GM12878 (cell line): ENCODE measurements at regions not wholly inside any gene's neighbourhood (a gene's known extent, or its start where the extent isn't known, plus 50 kb on each side); places are given as distances from the start of the nearest gene placed in this dataset.

ENCODE experiments used
- ATAC-seq: fragments of 200-7000 bp; cut with Tn5 transposase; 3 replicates; pipeline ENCODE4 v1.9.1; 2020; ENCODE audit warnings: mild to moderate bottlenecking, moderate library complexity
- BruUV-seq: library from RNA; stranded (reverse); fragments of 400-500 nt; replicated peaks from 2 replicates; lab custom pipeline; 2021; lab: Mats Ljungman, UMichigan
- CTCF ChIA-PET: fragments of 300-600 bp; sonication (Branson Sonifier 250); formaldehyde crosslinking; extraction: SDS; loops from one replicate; lab custom pipeline; 2021; ENCODE audit warnings: inconsistent platforms; lab: Yijun Ruan, JAX
- POLR2A ChIA-PET: fragments of 350-600 bp; formaldehyde crosslinking; extraction: SDS; loops from one replicate; lab custom pipeline; 2021; ENCODE audit warnings: inconsistent platforms; lab: Charles Lee
- RAD21 ChIA-PET: fragments of 300-600 bp; sonication (Branson Sonifier 250); formaldehyde crosslinking; loops from one replicate; lab custom pipeline; 2023; ENCODE audit warnings: antibody characterized with exemption; ENCODE audit not compliant: unreplicated experiment; lab: Charles Lee
- SMC1A ChIA-PET: fragments of 300-600 bp; sonication (Branson Sonifier 250); formaldehyde crosslinking; loops from one replicate; lab custom pipeline; 2023; ENCODE audit not compliant: unreplicated experiment, uncharacterized antibody; lab: Charles Lee
- DNase-seq: peaks from one replicate; pipeline ENCODE4 v3.0.0-alpha.2; 2011; ENCODE audit warnings: low read depth, low spot score
- FAIRE-seq: peaks from 3 replicates; lab custom pipeline; 2011; peaks lifted over from hg19 to GRCh38; lab: Jason Lieb, UNC
- H2AFZ ChIP-seq: 2 replicates; pipeline ENCODE4 v1.6.0; 2011; ENCODE audit warnings: low read depth, low read length, control low read depth; ENCODE audit not compliant: control insufficient read depth
- H3K27ac ChIP-seq: 2 replicates; pipeline ENCODE4 v1.5.1; 2011; ENCODE audit warnings: control low read depth; ENCODE audit not compliant: control insufficient read depth, insufficient read depth
- H3K27me3 ChIP-seq, 2 experiments: replicated peaks in 1 of 2; 2 replicates each; pipeline versions ENCODE4 v1.6.0 to v1.6.1; 2011; ENCODE audit warnings: low read length in 1 of 2; ENCODE audit not compliant: control insufficient read depth in 2 of 2, insufficient read depth in 2 of 2
- H3K36me3 ChIP-seq, 2 experiments: 2 replicates each; pipeline ENCODE4 v1.5.1; 2011; ENCODE audit warnings: low read length in 1 of 2; ENCODE audit not compliant: control insufficient read depth in 2 of 2, insufficient read depth in 2 of 2
- H3K4me1 ChIP-seq: 2 replicates; pipeline ENCODE4 v1.6.1; 2011; ENCODE audit warnings: mild to moderate bottlenecking, low read length, moderate library complexity, mixed read lengths; ENCODE audit not compliant: control insufficient read depth, insufficient read depth
- H3K4me2 ChIP-seq: 2 replicates; pipeline ENCODE4 v1.6.0; 2011; ENCODE audit warnings: control low read depth; ENCODE audit not compliant: control insufficient read depth, insufficient read depth
- H3K4me3 ChIP-seq: fragments of 200-600 bp; sonication (generic); 2 replicates; pipeline ENCODE4 v1.5.1; 2016
- H3K79me2 ChIP-seq: 2 replicates; pipeline ENCODE4 v1.6.0; 2011; ENCODE audit warnings: low read length; ENCODE audit not compliant: control insufficient read depth, insufficient read depth
- H3K9ac ChIP-seq: 2 replicates; pipeline ENCODE4 v1.8.0; 2011; ENCODE audit warnings: low read length, control low read depth, mixed read lengths; ENCODE audit not compliant: control insufficient read depth, insufficient read depth
- H3K9me3 ChIP-seq: replicated peaks from 3 replicates; pipeline ENCODE4 v1.5.1; 2011; ENCODE audit warnings: mild to moderate bottlenecking, low read length; ENCODE audit not compliant: control insufficient read depth, insufficient read depth
- H4K20me1 ChIP-seq: 2 replicates; pipeline ENCODE4 v1.6.0; 2011; ENCODE audit not compliant: control insufficient read depth, insufficient read depth
- CHD4 ChIP-seq: fragments of 200-600 bp; sonication (generic); IDR thresholded peaks from 2 replicates; pipeline ENCODE4 v1.6.1; 2016; ENCODE audit warnings: mild to moderate bottlenecking
- ESRRA ChIP-seq: IDR thresholded peaks from 2 replicates; pipeline ENCODE4 v1.6.1; 2012; ENCODE audit warnings: mild to moderate bottlenecking, low read length, improper control_type of control experiment
- FOXM1 ChIP-seq: IDR thresholded peaks from 2 replicates; pipeline ENCODE4 v1.6.1; 2012; ENCODE audit warnings: low read depth, mild to moderate bottlenecking, inconsistent platforms, low read length, moderate library complexity
- HDAC6 ChIP-seq: fragments of 200-600 bp; sonication (generic); IDR thresholded peaks from one replicate; pipeline ENCODE4 v1.8.0; 2017; ENCODE audit warnings: antibody characterized with exemption; ENCODE audit not compliant: unreplicated experiment
- HDGF ChIP-seq: fragments of 450-650 bp; IDR thresholded peaks from 2 replicates; pipeline ENCODE4 v1.6.1; 2016; ENCODE audit warnings: antibody characterized with exemption
- IRF3 ChIP-seq: fragments of 450-650 bp; IDR thresholded peaks from 2 replicates; pipeline ENCODE4 v1.6.1; 2014; ENCODE audit warnings: mild to moderate bottlenecking
- MTA3 ChIP-seq: IDR thresholded peaks from 2 replicates; pipeline ENCODE4 v1.6.1; 2012; ENCODE audit warnings: low read length, inconsistent platforms, borderline replicate concordance
- NFIC ChIP-seq: IDR thresholded peaks from 2 replicates; pipeline ENCODE4 v1.6.1; 2012; ENCODE audit warnings: low read depth, mild to moderate bottlenecking, inconsistent platforms, low read length, moderate library complexity
- RB1 ChIP-seq: fragments of 450-650 bp; formaldehyde crosslinking; IDR thresholded peaks from 2 replicates; pipeline ENCODE4 v1.6.1; 2017; ENCODE audit warnings: mild to moderate bottlenecking, borderline replicate concordance
- RBBP5 ChIP-seq: fragments of 200-600 bp; sonication (generic); conservative IDR thresholded peaks from 2 replicates; pipeline ENCODE4 v1.6.1; 2016
- RUNX3 ChIP-seq: IDR thresholded peaks from 2 replicates; pipeline ENCODE4 v1.6.1; 2012; ENCODE audit warnings: low read length, inconsistent platforms
- TAF1 ChIP-seq: IDR thresholded peaks from 2 replicates; pipeline ENCODE4 v1.6.1; 2011; ENCODE audit warnings: mild to moderate bottlenecking, low read depth, low read length, borderline replicate concordance
- TCF12 ChIP-seq: IDR thresholded peaks from 2 replicates; pipeline ENCODE4 v1.6.1; 2011; ENCODE audit warnings: low read depth, mild to moderate bottlenecking, low read length
- ZBED1 ChIP-seq: IDR thresholded peaks from 2 replicates; pipeline ENCODE4 v1.6.1; 2016; ENCODE audit warnings: borderline replicate concordance
- ZNF217 ChIP-seq: fragments of 450-650 bp; IDR thresholded peaks from 2 replicates; pipeline ENCODE4 v1.6.1; 2017; ENCODE audit warnings: antibody characterized with exemption, mild to moderate bottlenecking
- ZNF384 ChIP-seq: IDR thresholded peaks from 2 replicates; pipeline ENCODE4 v1.6.1; 2012; ENCODE audit warnings: low read depth, mild to moderate bottlenecking, low read length, improper control_type of control experiment, borderline replicate concordance
- WGBS: methylation state at CpG from one replicate; pipeline ENCODE4 v1.1.6; 2016; ENCODE audit warnings: low lambda C conversion rate; ENCODE audit not compliant: insufficient replicate concordance, insufficient coverage; ENCODE audit errors: missing lambda C conversion rate; 5-methylcytosine and 5-hydroxymethylcytosine counted together
- in situ Hi-C: fragments of 300-500 bp; cut with MboI; formaldehyde crosslinking; loops from 9 replicates; pipeline ENCODE4 v1.14.3; 2018; ENCODE audit warnings: mixed read lengths
- intact Hi-C: fragments of 100-400 bp; cut with micrococcal nuclease; formaldehyde crosslinking; loops from one replicate; pipeline ENCODE4 v1.14.2; 2022; ENCODE audit not compliant: unreplicated experiment
- TF ChIP-seq, protein P1 (sequence below): fragments of 450-650 bp; IDR thresholded peaks from 2 replicates; pipeline ENCODE4 v1.6.1; 2018; ENCODE audit warnings: mild to moderate bottlenecking, low read depth, moderate library complexity; ENCODE audit not compliant: partially characterized antibody

DNA sequence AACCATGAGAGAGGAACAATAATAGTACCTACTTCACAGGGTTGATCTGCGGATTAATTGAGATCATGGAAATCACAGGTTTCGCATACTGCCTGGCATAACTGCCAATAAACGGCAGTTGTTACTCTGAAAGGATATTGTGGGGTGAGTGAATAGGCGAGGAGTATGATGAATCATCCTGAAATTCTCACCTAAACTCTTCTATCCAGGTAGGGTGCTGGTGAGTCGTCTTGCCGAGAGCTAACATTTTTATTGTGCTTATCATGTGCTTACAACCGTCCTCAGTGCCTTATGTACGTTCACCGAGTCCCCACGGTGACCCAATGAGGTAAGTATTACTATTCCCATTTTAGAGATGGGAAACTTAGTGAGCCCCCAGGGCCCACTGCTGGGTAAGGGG, 52.4 kb upstream of the SRGAP3 start:
- Histone ChIP-seq H3K27me3 (no peaks in the 10 kb centered on the region), H3K4me1 (no peaks in the 10 kb centered on the region), H3K79me2 (no peaks in the 10 kb centered on the region), H3K4me3 (no peak overlapping the region), H3K27ac (no peak overlapping the region), H3K4me2 (no peak overlapping the region), H3K9ac (no peak overlapping the region), H3K36me3 (no peaks in the 10 kb centered on the region), H2AFZ (no peak overlapping the region), H3K9me3 (no peaks in the 10 kb centered on the region), H4K20me1 (no peaks in the 10 kb centered on the region)
- ChIA-PET SMC1A (interaction anchor here (0.8 to 5.7 kb wide), 7 partner anchors 11 to 366 kb away, joined by 3 to 25 read pairs (median 4); no protein-coding TSS in a partner anchor), RAD21 (interaction anchor here (1.0 to 2.0 kb wide), 5 partner anchors 238 to 333 kb away, joined by 3 to 11 read pairs (median 3); no protein-coding TSS in a partner anchor), POLR2A (no interaction called here), CTCF (interaction anchor here (0.7 to 6.0 kb wide), 19 partner anchors 18 to 342 kb away, joined by 3 to 48 read pairs (median 4); partner anchors contain the start of gene SRGAP3)
- 50% methylated on average over 10 of the region's 10 CpGs for WGBS
- ATAC-seq (no peak), FAIRE-seq (no peak), DNase-seq (no peak)
- BruUV-seq, result no TSS peak
- TF ChIP-seq ZBED1 (no peak), NFIC (no peak), FOXM1 (no peak), MTA3 (no peak), CHD4 (no peak), ZNF384 (no peak), RUNX3 (no peak), IRF3 (no peak), ZNF217 (no peak), ESRRA (no peak), TCF12 (no peak), RBBP5 (no peak), HDAC6 (no peak), TAF1 (no peak), RB1 (no peak), HDGF (no peak)
- TF ChIP-seq, protein P1, sequence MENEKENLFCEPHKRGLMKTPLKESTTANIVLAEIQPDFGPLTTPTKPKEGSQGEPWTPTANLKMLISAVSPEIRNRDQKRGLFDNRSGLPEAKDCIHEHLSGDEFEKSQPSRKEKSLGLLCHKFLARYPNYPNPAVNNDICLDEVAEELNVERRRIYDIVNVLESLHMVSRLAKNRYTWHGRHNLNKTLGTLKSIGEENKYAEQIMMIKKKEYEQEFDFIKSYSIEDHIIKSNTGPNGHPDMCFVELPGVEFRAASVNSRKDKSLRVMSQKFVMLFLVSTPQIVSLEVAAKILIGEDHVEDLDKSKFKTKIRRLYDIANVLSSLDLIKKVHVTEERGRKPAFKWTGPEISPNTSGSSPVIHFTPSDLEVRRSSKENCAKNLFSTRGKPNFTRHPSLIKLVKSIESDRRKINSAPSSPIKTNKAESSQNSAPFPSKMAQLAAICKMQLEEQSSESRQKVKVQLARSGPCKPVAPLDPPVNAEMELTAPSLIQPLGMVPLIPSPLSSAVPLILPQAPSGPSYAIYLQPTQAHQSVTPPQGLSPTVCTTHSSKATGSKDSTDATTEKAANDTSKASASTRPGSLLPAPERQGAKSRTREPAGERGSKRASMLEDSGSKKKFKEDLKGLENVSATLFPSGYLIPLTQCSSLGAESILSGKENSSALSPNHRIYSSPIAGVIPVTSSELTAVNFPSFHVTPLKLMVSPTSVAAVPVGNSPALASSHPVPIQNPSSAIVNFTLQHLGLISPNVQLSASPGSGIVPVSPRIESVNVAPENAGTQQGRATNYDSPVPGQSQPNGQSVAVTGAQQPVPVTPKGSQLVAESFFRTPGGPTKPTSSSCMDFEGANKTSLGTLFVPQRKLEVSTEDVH, result no peak
- intact Hi-C loops, result loop anchor here (1.0 kb wide), 3 partner anchors 234 to 330 kb away; no protein-coding TSS in a partner anchor
- in situ Hi-C loops, result loop anchor here (5.0 kb wide), 2 partner anchors 234 to 329 kb away; no protein-coding TSS in a partner anchor
